K562 (cell line): ENCODE measurements at regions not wholly inside any gene's neighbourhood (a gene's known extent, or its start where the extent isn't known, plus 50 kb on each side); places are given as distances from the start of the nearest gene placed in this dataset.

Source experiments
- ATAC-seq: fragments of 200-7000 bp; cut with Tn5 transposase; 3 replicates; pipeline ENCODE4 v1.9.1; 2020; ENCODE audit warnings: moderate library complexity
- BruUV-seq: library from RNA; stranded (reverse); fragments of 400-500 nt; replicated peaks from 2 replicates; lab custom pipeline; 2021; lab: Mats Ljungman, UMichigan
- CTCF ChIA-PET: fragments of 300-600 bp; formaldehyde crosslinking; extraction: SDS; loops from one replicate; lab custom pipeline; 2021; ENCODE audit warnings: low intra/inter-chr PET ratio; lab: Yijun Ruan, JAX
- POLR2A ChIA-PET: fragments of 300-600, 350-650 bp; sonication (Branson Sonifier 250); formaldehyde crosslinking; extraction: SDS; loops from one replicate; lab custom pipeline; 2021; ENCODE audit warnings: antibody characterized with exemption, inconsistent platforms; lab: Yijun Ruan, JAX
- DNase-seq, 4 experiments: peaks; one replicate each; pipeline versions ENCODE4 v3.0.0 to v3.0.0-alpha.2; 2011 to 2018; ENCODE audit warnings: low spot score in 3 of 4, mixed read lengths in 3 of 4; ENCODE audit errors: extremely low read depth in 1 of 4
- FAIRE-seq: peaks from 2 replicates; lab custom pipeline; 2011; peaks lifted over from hg19 to GRCh38; lab: Jason Lieb, UNC
- H2AFZ ChIP-seq: 2 replicates; pipeline ENCODE4 v1.6.0; 2011; ENCODE audit warnings: low read depth, low read length, control low read depth, inconsistent platforms
- H3K27ac ChIP-seq: fragments of 200-600 bp; 3 replicates; pipeline ENCODE4 v1.8.0; 2011; ENCODE audit warnings: low read depth, mild to moderate bottlenecking, control low read depth, inconsistent platforms, low read length, moderate library complexity, mixed read lengths; ENCODE audit errors: extremely low read depth
- H3K27me3 ChIP-seq, 2 experiments: fragments of 300-600 bp in 1 of 2; 2 replicates in 1 of 2; 3 replicates in 1 of 2; pipeline versions ENCODE4 v1.6.0 to v1.8.0; 2011; ENCODE audit warnings: inconsistent platforms in 2 of 2, low read length in 2 of 2, mild to moderate bottlenecking in 1 of 2, mixed read lengths in 1 of 2, moderate library complexity in 1 of 2; ENCODE audit not compliant: control insufficient read depth in 2 of 2, insufficient read depth in 2 of 2
- H3K36me3 ChIP-seq: fragments of 300-600 bp; 3 replicates; pipeline ENCODE4 v1.8.0; 2011; ENCODE audit warnings: mild to moderate bottlenecking, low read length, inconsistent platforms; ENCODE audit not compliant: control insufficient read depth, insufficient read depth
- H3K4me1 ChIP-seq, 2 experiments: fragments of 200-600 bp in 1 of 2; replicated peaks in 1 of 2; 2 replicates in 1 of 2; 3 replicates in 1 of 2; pipeline versions ENCODE4 v1.5.1 to v1.8.0; 2011; ENCODE audit warnings: inconsistent platforms in 2 of 2, low read length in 2 of 2, mild to moderate bottlenecking in 1 of 2, mixed read lengths in 1 of 2, moderate library complexity in 1 of 2; ENCODE audit not compliant: control insufficient read depth in 2 of 2, insufficient read depth in 2 of 2
- H3K4me2 ChIP-seq: 2 replicates; pipeline ENCODE4 v1.6.1; 2011; ENCODE audit warnings: low read length, control low read depth, inconsistent platforms, mixed read lengths; ENCODE audit not compliant: insufficient read depth
- H3K4me3 ChIP-seq: fragments of 200-600 bp; sonication (generic), shearing (Covaris generic); 2 replicates; pipeline ENCODE4 v1.5.1; 2016; ENCODE audit warnings: control low read depth, inconsistent platforms
- H3K79me2 ChIP-seq: fragments of 200-600 bp; 3 replicates; pipeline ENCODE4 v1.8.0; 2011; ENCODE audit warnings: low read length, inconsistent platforms; ENCODE audit not compliant: control insufficient read depth, insufficient read depth
- H3K9ac ChIP-seq, 2 experiments: 2 replicates each; pipeline versions ENCODE4 v1.6.0 to v1.6.1; 2011; ENCODE audit warnings: low read depth in 2 of 2, low read length in 2 of 2, control low read depth in 1 of 2, inconsistent platforms in 1 of 2, mild to moderate bottlenecking in 1 of 2, mixed read lengths in 1 of 2; ENCODE audit not compliant: insufficient read depth in 1 of 2
- H3K9me1 ChIP-seq: one replicate; pipeline ENCODE4 v1.6.0; 2011; ENCODE audit warnings: inconsistent platforms, mild to moderate bottlenecking, low read length, moderate library complexity; ENCODE audit not compliant: control insufficient read depth, insufficient read depth
- H3K9me3 ChIP-seq: replicated peaks from 2 replicates; pipeline ENCODE4 v1.5.1; 2011; ENCODE audit warnings: low read depth, low read length, inconsistent platforms; ENCODE audit not compliant: control insufficient read depth, insufficient read depth
- H4K20me1 ChIP-seq: replicated peaks from 2 replicates; pipeline ENCODE4 v1.6.1; 2011; ENCODE audit warnings: low read length, inconsistent platforms, mixed read lengths; ENCODE audit not compliant: control insufficient read depth, insufficient read depth
- ASH1L ChIP-seq: fragments of 450-650 bp; IDR thresholded peaks from 2 replicates; pipeline ENCODE4 v1.6.1; 2018; ENCODE audit warnings: borderline replicate concordance, mild to moderate bottlenecking, low read depth; ENCODE audit not compliant: partially characterized antibody
- FOS ChIP-seq: IDR thresholded peaks from 3 replicates; pipeline ENCODE4 v1.6.1; 2011; ENCODE audit not compliant: insufficient read length; ENCODE audit errors: extremely low read depth
- JUN ChIP-seq, 2 experiments: sonication (generic) in 1 of 2; formaldehyde crosslinking in 1 of 2; IDR thresholded peaks; 2 replicates each; pipeline versions ENCODE4 v1.6.1 to v1.8.0; 2012 to 2022; ENCODE audit warnings: borderline replicate concordance in 2 of 2, mild to moderate bottlenecking in 2 of 2, improper control_type of control experiment in 1 of 2, low read depth in 1 of 2, low read length in 1 of 2, missing genetic modification reagents in 1 of 2
- KLF10 ChIP-seq: fragments of 250-450 bp; sonication (Bioruptor Pico); IDR thresholded peaks from 2 replicates; pipeline ENCODE4 v1.6.1; 2021; ENCODE audit warnings: matching md5 sums
- MCM5 ChIP-seq: fragments of 450-650 bp; IDR thresholded peaks from 2 replicates; pipeline ENCODE4 v1.6.1; 2016; ENCODE audit warnings: low read depth
- NBN ChIP-seq: fragments of 450-650 bp; IDR thresholded peaks from 2 replicates; pipeline ENCODE4 v1.6.1; 2016; ENCODE audit warnings: low read depth, mild to moderate bottlenecking
- NR2C1 ChIP-seq, 2 experiments: fragments of 450-650 bp; IDR thresholded peaks; 2 replicates each; pipeline ENCODE4 v1.6.1; 2017; ENCODE audit warnings: mild to moderate bottlenecking in 2 of 2, antibody characterized with exemption in 1 of 2, inconsistent platforms in 1 of 2, missing compliant biosample characterization in 1 of 2, missing genetic modification characterization in 1 of 2
- PHB ChIP-seq: fragments of 250-450 bp; sonication (Bioruptor Pico); IDR thresholded peaks from 2 replicates; pipeline ENCODE4 v1.5.0; 2021
- POLR2AphosphoS5 ChIP-seq: IDR thresholded peaks from 2 replicates; pipeline ENCODE4 v1.6.1; 2011; ENCODE audit warnings: mild to moderate bottlenecking, low read depth, low read length, moderate library complexity; ENCODE audit not compliant: control insufficient read depth, insufficient read depth
- SREBF1 ChIP-seq: fragments of 150-350 bp; IDR thresholded peaks from 2 replicates; pipeline ENCODE4 v1.6.1; 2014; ENCODE audit warnings: antibody characterized with exemption, low read depth, low read length, borderline replicate concordance
- TBP ChIP-seq: optimal IDR thresholded peaks from 2 replicates; pipeline ENCODE3; 2011; ENCODE audit warnings: low read depth, low read length, improper control_type of control experiment
- TRIM25 ChIP-seq: fragments of 450-650 bp; IDR thresholded peaks from 2 replicates; pipeline ENCODE4 v1.7.0; 2016; ENCODE audit warnings: borderline replicate concordance
- ZNF830 ChIP-seq: fragments of 250-450 bp; sonication (Bioruptor Pico); IDR thresholded peaks from 2 replicates; pipeline ENCODE4 v1.5.0; 2021; ENCODE audit warnings: mild to moderate bottlenecking
- in situ Hi-C: fragments of 300-500 bp; cut with MboI; formaldehyde crosslinking; loops from 4 replicates; pipeline ENCODE4 v1.15.0; 2018; ENCODE audit warnings: inconsistent platforms, mixed read lengths
- intact Hi-C: fragments of 100-400 bp; cut with micrococcal nuclease; formaldehyde crosslinking; loops from 2 replicates; pipeline ENCODE4 v1.14.2; 2022
- TF ChIP-seq, protein P1 (sequence below): sonication (generic); formaldehyde crosslinking; IDR thresholded peaks from 2 replicates; pipeline ENCODE4 v1.9.0; 2022; ENCODE audit warnings: mild to moderate bottlenecking, missing genetic modification reagents
- TF ChIP-seq, protein P2 (sequence below): fragments of 250-450 bp; sonication (Bioruptor Pico); IDR thresholded peaks from 2 replicates; pipeline ENCODE4 v1.5.0; 2022; ENCODE audit warnings: mild to moderate bottlenecking

GRCh38 chr3:104612218-104612617 lies 754.5 kb upstream of the ALCAM start:
- no peak overlapping the region for H3K9ac ChIP-seq
- no peak for ATAC-seq
- DNase-seq, result no peak
- H3K27ac ChIP-seq, result no peak overlapping the region
- H3K4me1 ChIP-seq, result no peaks in the 10 kb centered on the region
- no peak overlapping the region for H3K4me2 ChIP-seq
- no peak overlapping the region for H3K4me3 ChIP-seq
- H3K27me3 ChIP-seq, result no peaks in the 10 kb centered on the region
- H3K36me3 ChIP-seq, result no peaks in the 10 kb centered on the region
- POLR2A ChIA-PET, result no interaction called here
- TF ChIP-seq PHB (CRISPR knock-in tag) (no peak), JUN (IDR thresholded peaks at IDR 0.05; ENCODE audit: borderline replicate concordance, low read depth, low read length) (no peak), JUN (CRISPR knock-in tag; IDR thresholded peaks at IDR 0.05; ENCODE audit: borderline replicate concordance) (no peak), TRIM25 (no peak), NBN (no peak), KLF10 (CRISPR knock-in tag) (no peak), MCM5 (no peak), SREBF1 (no peak), POLR2AphosphoS5 (no peak), ZNF830 (CRISPR knock-in tag) (no peak), ASH1L (no peak), NR2C1 (IDR thresholded peaks at IDR 0.05) (no peak), NR2C1 (tag; IDR thresholded peaks at IDR 0.05) (no peak), TBP (no peak), FOS (no peak)
- TF ChIP-seq, protein P1, sequence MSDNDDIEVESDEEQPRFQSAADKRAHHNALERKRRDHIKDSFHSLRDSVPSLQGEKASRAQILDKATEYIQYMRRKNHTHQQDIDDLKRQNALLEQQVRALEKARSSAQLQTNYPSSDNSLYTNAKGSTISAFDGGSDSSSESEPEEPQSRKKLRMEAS (CRISPR knock-in tag), result no peak
- TF ChIP-seq, protein P2, sequence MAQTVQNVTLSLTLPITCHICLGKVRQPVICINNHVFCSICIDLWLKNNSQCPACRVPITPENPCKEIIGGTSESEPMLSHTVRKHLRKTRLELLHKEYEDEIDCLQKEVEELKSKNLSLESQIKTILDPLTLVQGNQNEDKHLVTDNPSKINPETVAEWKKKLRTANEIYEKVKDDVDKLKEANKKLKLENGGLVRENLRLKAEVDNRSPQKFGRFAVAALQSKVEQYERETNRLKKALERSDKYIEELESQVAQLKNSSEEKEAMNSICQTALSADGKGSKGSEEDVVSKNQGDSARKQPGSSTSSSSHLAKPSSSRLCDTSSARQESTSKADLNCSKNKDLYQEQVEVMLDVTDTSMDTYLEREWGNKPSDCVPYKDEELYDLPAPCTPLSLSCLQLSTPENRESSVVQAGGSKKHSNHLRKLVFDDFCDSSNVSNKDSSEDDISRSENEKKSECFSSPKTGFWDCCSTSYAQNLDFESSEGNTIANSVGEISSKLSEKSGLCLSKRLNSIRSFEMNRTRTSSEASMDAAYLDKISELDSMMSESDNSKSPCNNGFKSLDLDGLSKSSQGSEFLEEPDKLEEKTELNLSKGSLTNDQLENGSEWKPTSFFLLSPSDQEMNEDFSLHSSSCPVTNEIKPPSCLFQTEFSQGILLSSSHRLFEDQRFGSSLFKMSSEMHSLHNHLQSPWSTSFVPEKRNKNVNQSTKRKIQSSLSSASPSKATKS (CRISPR knock-in tag), result no peak
- CTCF ChIA-PET, result no interaction called here
- intact Hi-C loops (no loop called here), in situ Hi-C loops (no loop called here)
- H4K20me1 ChIP-seq, result no peaks in the 10 kb centered on the region
- no peak overlapping the region for H2AFZ ChIP-seq
- BruUV-seq, result no TSS peak
- no peaks in the 10 kb centered on the region for H3K79me2 ChIP-seq
- no peaks in the 10 kb centered on the region for H3K9me1 ChIP-seq
- FAIRE-seq, result no peak
- no peaks in the 10 kb centered on the region for H3K9me3 ChIP-seq
